Testis (tissue), 2 donors: ENCODE measurements at regions not wholly inside any gene's neighbourhood (a gene's known extent, or its start where the extent isn't known, plus 50 kb on each side); places are given as distances from the start of the nearest gene placed in this dataset.

ENCODE experiments used
- DNase-seq: peaks from one replicate; pipeline ENCODE4 v3.0.0-alpha.2; 2019
- H3K27ac ChIP-seq, 2 donors: fragments of 200-600 bp; sonication (generic); one replicate each; pipeline ENCODE4 v1.5.1; 2019
- H3K27me3 ChIP-seq: fragments of 200-600 bp; sonication (generic); one replicate; pipeline ENCODE4 v1.5.1; 2019
- H3K36me3 ChIP-seq: fragments of 200-600 bp; sonication (generic); one replicate; pipeline ENCODE4 v1.5.1; 2017; ENCODE audit warnings: low read depth; ENCODE audit errors: missing control alignments
- H3K4me1 ChIP-seq: fragments of 200-600 bp; sonication (generic); one replicate; pipeline ENCODE4 v1.5.1; 2019
- H3K4me3 ChIP-seq, 2 donors: fragments of 200-600 bp; sonication (generic); one replicate each; pipeline ENCODE4 v1.5.1; 2017 to 2019
- H3K9me3 ChIP-seq: fragments of 200-600 bp; sonication (generic); one replicate; pipeline ENCODE4 v1.5.1; 2017
- POLR2A ChIP-seq: fragments of 450-650 bp; IDR thresholded peaks from one replicate; pipeline ENCODE4 v1.6.1; 2017; ENCODE audit warnings: antibody characterized with exemption, mild to moderate bottlenecking, moderate library complexity
- WGBS, 2 donors: methylation state at CpG; one replicate each; pipeline ENCODE4 v1.1.5; 2018; 5-methylcytosine and 5-hydroxymethylcytosine counted together
- intact Hi-C: fragments of 100-400 bp; cut with DNase I; formaldehyde crosslinking; loops from one replicate; pipeline ENCODE4 v1.15.1; 2023; ENCODE audit warnings: low total_unique reads
- TF ChIP-seq, protein P1 (sequence below), 3 experiments: fragments of 450-650 bp in 2 of 3; fragments of 200-600 bp in 1 of 3; sonication (generic) in 1 of 3; IDR thresholded peaks; one replicate each; pipeline ENCODE4 v1.5.1; 2016 to 2019; ENCODE audit warnings: antibody characterized with exemption in 3 of 3, mild to moderate bottlenecking in 2 of 3, moderate library complexity in 1 of 3

DNA sequence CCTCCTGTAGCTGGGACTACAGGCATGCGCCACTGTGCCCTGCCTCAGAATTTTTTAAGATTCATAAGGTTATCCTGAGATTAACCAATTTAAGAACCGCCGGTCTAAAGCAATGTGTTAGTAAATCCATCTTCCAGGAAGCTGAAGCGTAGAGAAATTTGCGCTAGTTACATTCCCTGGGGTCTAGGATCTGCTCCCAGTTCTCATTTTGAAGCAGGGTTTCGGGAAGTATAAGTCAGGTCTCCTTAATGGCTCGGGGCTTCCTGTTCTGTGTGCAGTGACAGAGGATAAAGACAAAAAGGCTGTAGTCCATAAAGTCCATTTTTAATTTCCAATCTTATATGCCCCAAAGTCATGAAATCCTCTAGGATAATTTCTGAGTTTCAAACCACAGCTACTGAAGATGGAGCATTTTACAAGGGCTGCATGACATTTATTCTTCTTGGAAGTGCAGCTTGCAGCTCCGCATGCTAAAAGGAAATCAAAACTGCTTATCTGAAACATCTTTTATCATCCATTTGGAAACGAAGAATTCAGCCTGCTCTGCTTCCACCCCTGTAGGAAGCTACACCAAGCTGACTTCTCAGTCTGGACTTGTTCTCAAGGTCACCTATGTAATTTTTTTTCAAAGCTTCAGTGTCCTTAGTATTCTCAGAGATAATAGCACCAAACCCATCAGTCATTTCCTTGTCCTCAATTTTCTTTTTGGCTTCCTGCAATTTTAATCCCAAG is 326.1 kb downstream of the PRL start:
- H3K27me3 ChIP-seq, result no peaks in the 10 kb centered on the region
- no peaks in the 10 kb centered on the region for H3K4me1 ChIP-seq
- DNase-seq, result no peak
- TF ChIP-seq, protein P1, sequence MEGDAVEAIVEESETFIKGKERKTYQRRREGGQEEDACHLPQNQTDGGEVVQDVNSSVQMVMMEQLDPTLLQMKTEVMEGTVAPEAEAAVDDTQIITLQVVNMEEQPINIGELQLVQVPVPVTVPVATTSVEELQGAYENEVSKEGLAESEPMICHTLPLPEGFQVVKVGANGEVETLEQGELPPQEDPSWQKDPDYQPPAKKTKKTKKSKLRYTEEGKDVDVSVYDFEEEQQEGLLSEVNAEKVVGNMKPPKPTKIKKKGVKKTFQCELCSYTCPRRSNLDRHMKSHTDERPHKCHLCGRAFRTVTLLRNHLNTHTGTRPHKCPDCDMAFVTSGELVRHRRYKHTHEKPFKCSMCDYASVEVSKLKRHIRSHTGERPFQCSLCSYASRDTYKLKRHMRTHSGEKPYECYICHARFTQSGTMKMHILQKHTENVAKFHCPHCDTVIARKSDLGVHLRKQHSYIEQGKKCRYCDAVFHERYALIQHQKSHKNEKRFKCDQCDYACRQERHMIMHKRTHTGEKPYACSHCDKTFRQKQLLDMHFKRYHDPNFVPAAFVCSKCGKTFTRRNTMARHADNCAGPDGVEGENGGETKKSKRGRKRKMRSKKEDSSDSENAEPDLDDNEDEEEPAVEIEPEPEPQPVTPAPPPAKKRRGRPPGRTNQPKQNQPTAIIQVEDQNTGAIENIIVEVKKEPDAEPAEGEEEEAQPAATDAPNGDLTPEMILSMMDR (IDR thresholded peaks at IDR 0.05), result no peak
- H3K27ac ChIP-seq, result no peak overlapping the region
- 58 to 67% methylated on average over 9 of the region's 9 CpGs for WGBS, 2 donors
- H3K36me3 ChIP-seq, result no peaks in the 10 kb centered on the region
- intact Hi-C loops, result no loop called here
- H3K9me3 ChIP-seq, result no peaks in the 10 kb centered on the region
- H3K4me3 ChIP-seq, result no peak overlapping the region

DNA sequence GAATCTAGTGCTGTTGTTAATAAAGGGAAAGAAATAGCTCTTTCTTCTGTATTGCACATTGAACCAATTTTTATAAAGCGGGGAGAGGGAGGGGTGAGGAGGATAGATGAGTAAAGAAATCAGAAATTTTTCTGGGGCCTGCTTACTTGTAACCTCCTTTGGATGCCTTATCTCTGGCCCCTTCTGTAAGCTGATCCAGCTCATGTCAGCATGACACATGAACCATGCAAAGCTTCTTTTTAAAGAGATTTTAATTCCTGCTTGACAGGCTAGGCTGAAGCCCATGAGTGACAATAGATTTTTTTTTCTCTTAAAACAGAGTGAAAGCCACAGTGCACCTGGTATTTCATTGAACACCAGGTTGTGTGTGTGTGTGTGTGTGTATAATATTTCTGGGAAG is 325.3 kb downstream of the PRL start:
- no peak for DNase-seq
- intact Hi-C loops, result no loop called here

DNA sequence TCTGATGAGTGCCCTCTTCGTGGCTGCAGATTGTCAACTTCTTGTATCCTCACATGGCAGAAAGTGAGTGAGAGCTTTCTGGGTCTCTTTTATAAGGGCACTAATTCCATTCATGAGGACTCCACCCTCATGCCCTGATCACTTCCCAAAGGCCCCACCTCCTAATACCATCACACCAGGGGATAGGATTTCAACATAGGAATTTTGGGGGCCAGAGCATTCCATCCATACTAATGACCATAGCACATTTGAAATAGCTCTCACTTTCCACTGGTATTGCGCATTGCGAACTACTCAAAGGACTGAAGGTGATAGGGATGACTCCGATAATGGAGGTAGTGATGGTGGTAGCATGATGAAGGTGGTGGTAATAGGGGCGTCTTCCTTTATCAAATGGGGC is 324.3 kb downstream of the PRL start:
- no peak for DNase-seq
- Histone ChIP-seq H3K27me3 (no peaks in the 10 kb centered on the region), H3K4me1 (no peaks in the 10 kb centered on the region), H3K9me3 (no peaks in the 10 kb centered on the region), H3K27ac (no peak overlapping the region), H3K36me3 (no peaks in the 10 kb centered on the region), H3K4me3 (no peak overlapping the region)
- 96 to 97% methylated on average over 5 of the region's 5 CpGs for WGBS, 2 donors
- no peak for TF ChIP-seq POLR2A
- TF ChIP-seq, protein P1 (IDR thresholded peaks at IDR 0.05), result no peak
- intact Hi-C loops, result no loop called here

More for the DNA sequence above, 325.3 kb downstream of the PRL start:
- no peak overlapping the region for H3K4me3 ChIP-seq
- H3K27ac ChIP-seq, result no peak overlapping the region
- 0 to 91% methylated on average over 1 of the region's 1 CpG for WGBS, 2 donors
- H3K4me1 ChIP-seq, result no peaks in the 10 kb centered on the region
- H3K9me3 ChIP-seq, result no peaks in the 10 kb centered on the region
- H3K36me3 ChIP-seq, result no peaks in the 10 kb centered on the region
- TF ChIP-seq, protein P1 (IDR thresholded peaks at IDR 0.05), result no peak
- TF ChIP-seq POLR2A, result no peak
- no peaks in the 10 kb centered on the region for H3K27me3 ChIP-seq

DNA sequence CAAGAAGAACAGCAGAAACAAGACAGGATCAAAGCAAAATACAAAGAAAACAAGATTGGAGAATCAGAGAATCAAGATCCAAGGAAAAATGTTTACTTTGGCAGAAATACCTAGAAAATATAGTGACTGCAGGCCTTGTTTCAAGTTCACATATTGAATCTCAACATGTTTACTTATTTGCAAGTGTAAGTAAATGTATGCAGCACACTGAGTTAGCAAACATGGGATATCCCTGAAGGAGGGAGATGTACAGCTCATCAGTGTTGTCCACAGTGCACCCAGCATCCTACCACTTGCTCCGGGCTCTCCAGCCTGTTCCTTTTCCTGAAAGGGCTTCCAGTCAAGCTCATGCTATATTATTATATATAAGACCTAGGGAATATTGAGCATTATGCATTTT is 319.5 kb downstream of the PRL start:
- TF ChIP-seq POLR2A, result no peak
- TF ChIP-seq, protein P1 (IDR thresholded peaks at IDR 0.05), result no peak
- Histone ChIP-seq H3K27me3 (no peaks in the 10 kb centered on the region), H3K4me3 (no peak overlapping the region), H3K9me3 (no peaks in the 10 kb centered on the region), H3K36me3 (no peaks in the 10 kb centered on the region), H3K27ac (no peak overlapping the region), H3K4me1 (no peaks in the 10 kb centered on the region)
- WGBS, 2 donors, result 95 to 100% methylated on average over 1 of the region's 1 CpG
- DNase-seq, result no peak
- intact Hi-C loops, result no loop called here

DNA sequence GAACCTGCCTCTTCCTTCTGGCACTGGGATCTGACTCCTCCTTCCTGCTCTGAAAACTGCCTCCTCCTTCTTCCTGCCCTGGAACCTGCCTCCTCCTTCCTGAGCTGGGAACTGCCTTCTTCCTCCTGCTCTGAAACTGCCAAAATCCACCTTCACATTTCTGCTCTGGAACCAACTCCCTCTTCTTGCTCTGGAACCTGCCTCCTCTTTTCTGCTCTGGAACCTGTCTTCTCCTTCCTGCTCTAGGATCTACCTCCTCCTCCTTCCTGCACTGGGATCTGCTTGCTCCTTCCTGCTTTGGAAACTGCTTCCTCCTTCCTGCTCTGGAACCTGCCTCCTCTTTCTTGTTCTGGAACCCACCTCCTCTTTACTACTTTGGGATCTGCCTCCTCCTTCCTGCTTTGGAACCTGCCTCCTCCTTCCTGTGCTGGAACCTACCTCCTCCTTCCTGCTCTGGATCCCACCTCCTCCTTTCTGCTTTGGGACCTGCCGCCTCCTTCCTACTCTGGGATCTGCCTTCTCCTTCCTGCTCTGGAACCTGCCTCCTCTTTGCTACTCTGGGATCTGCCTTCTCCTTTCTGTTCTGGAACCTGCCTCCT is 315.5 kb downstream of the PRL start:
- Histone ChIP-seq H3K9me3 (no peaks in the 10 kb centered on the region), H3K27ac (no peak overlapping the region), H3K4me1 (no peaks in the 10 kb centered on the region), H3K4me3 (no peak overlapping the region), H3K27me3 (no peaks in the 10 kb centered on the region), H3K36me3 (no peaks in the 10 kb centered on the region)
- intact Hi-C loops, result no loop called here
- 52 to 95% methylated on average over 1 of the region's 1 CpG for WGBS, 2 donors
- DNase-seq, result no peak
- TF ChIP-seq POLR2A, result no peak
- TF ChIP-seq, protein P1 (IDR thresholded peaks at IDR 0.05), result no peak
